Skin epidermis (tissue), 12 donors: ENCODE measurements at regions not wholly inside any gene's neighbourhood (a gene's known extent, or its start where the extent isn't known, plus 50 kb on each side); places are given as distances from the start of the nearest gene placed in this dataset.
"Not testable (repeated sequence)": the region's sequence is repeated elsewhere in the genome, so short reads cannot be mapped to it uniquely, and the experiment has no call there.

Source experiments
- H3K27ac ChIP-seq, 21 experiments: fragments of 200-600 bp; sonication (generic) in 11 of 21; one replicate each; pipeline ENCODE4 v1.5.0; 2020; ENCODE audit warnings: mild to moderate bottlenecking in 3 of 21, inconsistent platforms in 2 of 21, moderate library complexity in 2 of 21
- H3K4me3 ChIP-seq, 7 experiments: fragments of 200-600 bp; sonication (generic) in 2 of 7; one replicate each; pipeline ENCODE4 v1.5.0; 2020; ENCODE audit warnings: inconsistent platforms in 2 of 7, mild to moderate bottlenecking in 2 of 7, moderate library complexity in 1 of 7

GRCh38 chr2:145747715-145748114 is 1227.8 kb upstream of the ZEB2 start:
- H3K27ac ChIP-seq, result no peak overlapping the region
- no peak overlapping the region for H3K4me3 ChIP-seq

DNA sequence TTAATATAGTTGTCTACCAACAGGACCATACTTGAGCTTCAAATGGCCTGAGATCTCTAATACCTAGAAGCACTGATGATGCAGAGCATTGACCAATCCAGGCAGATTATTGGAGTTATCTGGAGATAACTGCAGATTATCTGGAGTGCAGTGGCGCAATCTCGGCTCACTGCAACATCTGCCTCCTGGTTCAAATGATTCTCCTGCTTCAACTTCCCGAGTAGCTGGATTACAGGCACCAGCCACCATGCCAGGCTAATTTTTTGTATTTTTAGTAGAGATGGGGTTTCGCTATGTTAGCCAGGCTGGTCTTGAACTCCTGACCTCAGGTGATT is 1225.4 kb upstream of the ZEB2 start:
- H3K4me3 ChIP-seq, result not testable (repeated sequence)
- peak overlapping the region in 1 of 21 experiments; percentile 5 for H3K27ac ChIP-seq

GRCh38 chr2:145744541-145745386 is 1224.8 kb upstream of the ZEB2 start:
- peak overlapping the region in 1 of 21 experiments; percentile 5 for H3K27ac ChIP-seq
- no peak overlapping the region for H3K4me3 ChIP-seq

- Histone ChIP-seq H3K4me3 (no peak overlapping the region), H3K27ac (no peak overlapping the region)
These were observed 1223.1 kb upstream of the ZEB2 start for GRCh38 chr2:145743011-145743410.

DNA sequence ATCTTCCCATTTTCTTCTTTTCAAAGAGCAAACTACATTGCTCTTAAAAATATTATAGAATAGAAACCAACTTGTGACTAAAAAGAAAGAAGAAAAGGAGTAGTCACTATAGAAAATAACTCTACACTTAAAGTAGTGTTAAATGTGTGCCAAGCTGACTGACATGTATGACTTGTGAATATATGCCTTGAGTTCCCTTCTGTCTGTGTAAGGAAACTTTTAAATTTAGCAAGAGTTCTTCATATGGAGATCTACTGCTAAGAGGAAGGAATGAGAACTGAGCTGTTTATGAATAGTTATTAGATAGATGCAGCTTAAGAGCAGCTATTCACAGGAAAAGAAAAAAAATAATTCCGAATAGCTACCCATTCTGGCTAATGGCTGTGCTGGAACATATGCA is 1221.7 kb upstream of the ZEB2 start:
- no peak overlapping the region for H3K4me3 ChIP-seq
- peak overlapping the region in 1 of 21 experiments; percentile 4 for H3K27ac ChIP-seq

DNA sequence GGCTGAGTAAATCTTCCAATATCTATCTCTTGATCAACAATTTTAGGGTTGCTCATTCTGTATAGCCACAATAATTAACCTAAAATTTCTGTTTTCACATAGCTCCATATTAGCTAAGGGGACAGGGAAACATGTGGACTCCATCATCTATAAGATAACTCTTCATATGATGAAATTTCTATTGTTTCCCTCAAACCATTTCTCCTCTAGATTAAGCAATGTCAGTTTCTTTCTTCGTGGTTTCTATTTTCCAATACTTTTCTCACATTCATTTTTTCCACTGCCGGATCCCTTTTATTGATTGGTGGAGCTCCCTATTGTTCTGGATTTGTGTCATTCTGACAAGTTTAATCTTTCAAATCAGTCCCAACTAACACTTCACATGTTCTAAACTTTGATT is 1221.3 kb upstream of the ZEB2 start:
- no peak overlapping the region for H3K4me3 ChIP-seq
- H3K27ac ChIP-seq, result no peak overlapping the region

DNA sequence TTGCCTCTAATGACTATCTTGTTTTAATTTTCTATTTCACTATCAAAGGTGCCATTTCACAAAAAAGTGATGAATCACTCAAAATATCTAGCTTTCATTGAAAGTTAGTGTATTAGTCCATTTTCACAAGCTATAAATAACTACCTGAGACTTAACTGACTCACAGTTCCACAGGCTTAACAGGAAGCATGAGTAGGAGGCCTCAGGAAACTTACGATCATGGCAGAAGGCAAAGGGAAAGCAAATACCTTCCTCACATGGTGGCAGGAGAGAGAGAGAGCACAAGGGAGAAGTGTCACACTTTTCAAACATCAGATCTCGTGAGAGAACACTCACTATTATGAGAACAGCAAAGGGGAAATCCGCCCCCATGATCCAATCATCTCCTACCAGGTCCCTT is 1220.4 kb upstream of the ZEB2 start:
- H3K4me3 ChIP-seq, result no peak overlapping the region

GRCh38 chr2:145739681-145740080 is 1219.8 kb upstream of the ZEB2 start:
- no peak overlapping the region for H3K4me3 ChIP-seq
- no peak overlapping the region for H3K27ac ChIP-seq

More for the DNA sequence above, 1220.4 kb upstream of the ZEB2 start:
- H3K27ac ChIP-seq, result no peak overlapping the region

DNA sequence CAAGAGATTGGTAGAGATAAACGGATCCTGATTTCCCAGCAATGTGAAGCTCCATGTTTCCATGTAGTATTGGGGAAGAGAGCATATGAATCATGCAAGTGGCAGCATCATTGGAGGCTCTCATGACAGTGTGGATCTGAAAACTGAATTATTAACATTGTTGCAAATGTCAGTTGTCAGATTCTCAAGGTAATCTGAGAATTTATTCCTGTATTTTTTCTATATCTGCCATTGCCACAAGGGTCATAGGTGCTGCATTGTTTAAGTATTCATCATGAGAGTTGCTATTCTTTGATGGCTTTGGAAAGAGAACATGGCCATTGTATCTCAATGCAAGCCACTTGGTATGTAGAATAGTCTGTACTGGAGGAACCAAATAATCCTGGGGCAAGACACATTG is 1217.0 kb upstream of the ZEB2 start:
- Histone ChIP-seq H3K4me3 (no peak overlapping the region), H3K27ac (no peak overlapping the region)

DNA sequence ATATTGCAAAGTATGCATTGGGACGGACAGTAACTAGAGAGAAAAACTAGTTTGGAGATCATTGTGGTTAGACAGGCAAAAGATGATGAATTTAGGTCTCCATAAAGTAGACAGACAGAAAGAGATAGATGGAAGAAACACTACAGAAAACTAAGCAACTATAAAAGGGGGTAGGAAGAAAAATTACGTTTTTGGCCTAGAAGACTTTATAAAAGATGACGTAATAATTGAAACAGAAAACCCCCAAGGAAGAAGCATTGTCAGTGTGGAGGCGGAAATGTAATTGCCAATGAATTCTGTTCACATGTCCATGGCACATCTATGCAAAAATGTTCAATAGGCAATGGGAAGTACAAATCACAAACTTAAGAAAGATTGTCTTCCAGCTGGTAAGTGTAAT is 1211.5 kb upstream of the ZEB2 start:
- H3K4me3 ChIP-seq, result no peak overlapping the region
- no peak overlapping the region for H3K27ac ChIP-seq

GRCh38 chr2:145729993-145730770 is 1210.3 kb upstream of the ZEB2 start:
- Histone ChIP-seq H3K4me3 (no peak overlapping the region), H3K27ac (no peak overlapping the region)

- Histone ChIP-seq H3K4me3 (no peak overlapping the region), H3K27ac (no peak overlapping the region)
These were observed 1209.6 kb upstream of the ZEB2 start for GRCh38 chr2:145729481-145729880.

DNA sequence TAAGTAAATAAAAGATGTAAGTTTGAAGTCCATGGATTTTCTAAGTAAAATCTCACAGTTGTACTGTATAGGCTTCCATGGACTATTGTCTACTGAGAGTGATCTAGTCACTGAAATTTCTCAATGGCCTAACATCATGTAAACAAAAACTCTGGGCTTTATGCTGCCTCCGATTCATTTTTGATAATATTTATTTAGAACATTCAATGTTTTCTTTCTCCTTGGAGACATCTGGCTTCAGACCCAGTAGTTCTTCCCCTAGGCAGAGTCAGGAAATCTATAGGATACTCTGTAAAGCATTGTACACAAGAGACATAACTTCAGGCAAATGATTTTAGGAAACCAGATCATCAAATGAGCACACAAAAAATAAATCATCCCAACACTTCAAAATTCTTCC is 1208.6 kb upstream of the ZEB2 start:
- H3K4me3 ChIP-seq, result no peak overlapping the region
- no peak overlapping the region for H3K27ac ChIP-seq

DNA sequence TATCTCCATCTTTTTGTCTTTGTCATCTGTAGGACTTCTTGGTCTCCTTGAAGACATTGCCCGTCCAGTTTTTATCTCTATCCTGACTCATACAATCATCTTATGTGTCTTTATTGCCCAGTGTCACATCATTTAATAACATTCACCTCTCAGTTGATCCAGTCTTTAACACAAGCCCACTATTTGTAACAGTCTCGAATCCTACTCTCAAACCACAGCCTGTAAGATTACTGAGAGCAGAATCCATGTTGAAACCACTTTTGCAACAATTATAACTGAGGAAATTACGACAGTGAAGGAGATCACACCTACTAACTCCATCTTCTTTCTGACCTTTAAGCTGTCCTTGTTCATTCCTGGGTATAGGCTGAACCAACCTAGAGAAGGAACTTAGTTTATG is 1206.0 kb upstream of the ZEB2 start:
- Histone ChIP-seq H3K27ac (no peak overlapping the region), H3K4me3 (no peak overlapping the region)

DNA sequence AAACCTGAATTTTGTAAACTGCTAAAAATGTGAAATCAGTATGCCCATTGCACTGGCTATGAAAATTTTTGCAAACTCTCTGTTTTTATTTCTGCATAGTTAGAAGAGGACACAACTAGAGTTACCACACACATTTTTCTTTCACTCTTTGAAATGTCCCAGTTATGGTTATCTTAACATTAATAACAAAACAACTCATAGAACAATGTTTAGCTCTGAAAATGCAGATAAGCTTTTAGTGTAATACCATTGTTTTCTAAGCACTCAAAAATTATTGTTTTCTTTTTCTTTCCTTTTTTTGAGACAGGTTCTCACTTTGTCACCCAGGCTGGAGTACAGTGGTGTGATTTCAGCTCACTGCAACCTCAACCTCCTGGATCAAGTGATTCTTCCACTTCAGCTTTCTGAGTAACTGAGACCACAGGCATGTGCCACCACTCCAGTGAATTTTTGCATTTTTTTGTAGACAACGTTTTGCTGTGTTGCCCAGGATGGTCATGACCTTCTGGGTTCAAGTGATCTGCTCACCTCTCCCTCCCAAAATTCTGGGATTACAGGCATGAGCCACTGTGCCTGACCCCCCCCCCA is 1204.5 kb upstream of the ZEB2 start:
- Histone ChIP-seq H3K27ac (no peak overlapping the region), H3K4me3 (no peak overlapping the region)

DNA sequence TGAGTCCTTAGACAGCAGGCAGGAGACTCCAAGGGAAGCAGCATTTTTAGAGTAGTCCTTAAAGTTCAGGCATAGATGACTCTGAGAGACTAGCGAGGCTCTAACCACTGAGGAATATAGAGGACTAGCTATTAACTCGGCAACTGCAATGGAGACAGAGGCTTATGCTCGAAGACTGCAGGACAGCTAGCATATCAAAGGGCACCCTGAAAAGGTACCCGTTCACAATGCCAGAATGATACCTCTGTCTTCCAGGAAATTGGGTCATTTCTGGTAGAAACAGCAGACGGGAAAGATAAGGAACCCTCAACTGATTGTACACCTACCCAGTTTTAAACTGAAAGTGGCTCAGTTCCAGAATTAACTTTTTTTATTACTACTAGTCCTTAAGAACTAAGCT is 1204.0 kb upstream of the ZEB2 start:
- Histone ChIP-seq H3K4me3 (no peak overlapping the region), H3K27ac (no peak overlapping the region)

DNA sequence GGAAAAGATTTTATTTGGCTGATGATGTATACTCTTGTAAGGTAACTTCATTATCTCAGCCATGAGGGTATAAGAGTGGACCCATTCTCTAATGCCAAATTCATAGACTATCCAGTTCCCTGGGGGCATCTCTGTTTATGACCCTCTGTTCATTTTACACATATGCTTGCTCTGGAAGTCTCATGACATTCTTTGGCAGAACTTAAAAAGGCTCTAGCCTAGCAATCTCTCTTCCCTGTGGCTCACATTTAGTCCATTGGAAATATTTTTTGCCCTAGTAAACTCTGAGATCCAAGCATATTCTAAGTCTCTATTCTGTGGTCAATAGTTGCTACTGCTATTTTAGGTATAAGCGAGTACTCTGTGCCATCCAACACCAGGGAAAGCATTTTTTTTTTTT is 1201.8 kb upstream of the ZEB2 start:
- Histone ChIP-seq H3K4me3 (no peak overlapping the region), H3K27ac (no peak overlapping the region)

GRCh38 chr2:145715601-145716000 is 1195.7 kb upstream of the ZEB2 start:
- no peak overlapping the region for H3K27ac ChIP-seq
- no peak overlapping the region for H3K4me3 ChIP-seq

DNA sequence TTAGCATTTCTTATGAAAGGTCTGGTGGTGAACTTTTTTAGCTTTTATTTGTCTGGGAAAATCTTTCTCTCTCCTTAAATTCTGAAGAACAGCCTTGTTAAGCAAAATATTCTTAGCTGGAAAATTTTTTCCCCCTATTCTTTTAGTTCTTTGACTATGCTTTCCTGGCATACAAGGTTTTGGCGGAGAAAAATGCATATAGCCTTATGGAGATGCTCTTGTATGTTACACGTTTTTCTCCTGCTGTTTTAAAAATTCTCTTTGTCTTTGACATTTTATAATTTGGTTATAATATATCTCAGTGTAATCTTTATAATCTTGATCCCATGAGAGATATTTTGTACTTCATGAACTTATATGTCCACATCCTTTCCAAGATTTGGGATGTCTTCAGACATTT is 1190.4 kb upstream of the ZEB2 start:
- no peak overlapping the region for H3K27ac ChIP-seq

GRCh38 chr2:145702305-145702704 is 1182.4 kb upstream of the ZEB2 start:
- Histone ChIP-seq H3K27ac (no peak overlapping the region), H3K4me3 (no peak overlapping the region)

More for the DNA sequence above, 1190.4 kb upstream of the ZEB2 start:
- no peak overlapping the region for H3K4me3 ChIP-seq

- H3K27ac ChIP-seq, result peak overlapping the region in 1 of 21 experiments; percentile 49
- H3K4me3 ChIP-seq, result no peak overlapping the region
These were observed 1173.1 kb upstream of the ZEB2 start for GRCh38 chr2:145692971-145693478.
